ENCODE measurements at regions not wholly inside any gene's neighbourhood (a gene's known extent, or its start where the extent isn't known, plus 50 kb on each side); places are given as distances from the start of the nearest gene placed in this dataset.
A peak's percentile ranks its signal among the peaks of the same experiment; 100 is the strongest.

DNA sequence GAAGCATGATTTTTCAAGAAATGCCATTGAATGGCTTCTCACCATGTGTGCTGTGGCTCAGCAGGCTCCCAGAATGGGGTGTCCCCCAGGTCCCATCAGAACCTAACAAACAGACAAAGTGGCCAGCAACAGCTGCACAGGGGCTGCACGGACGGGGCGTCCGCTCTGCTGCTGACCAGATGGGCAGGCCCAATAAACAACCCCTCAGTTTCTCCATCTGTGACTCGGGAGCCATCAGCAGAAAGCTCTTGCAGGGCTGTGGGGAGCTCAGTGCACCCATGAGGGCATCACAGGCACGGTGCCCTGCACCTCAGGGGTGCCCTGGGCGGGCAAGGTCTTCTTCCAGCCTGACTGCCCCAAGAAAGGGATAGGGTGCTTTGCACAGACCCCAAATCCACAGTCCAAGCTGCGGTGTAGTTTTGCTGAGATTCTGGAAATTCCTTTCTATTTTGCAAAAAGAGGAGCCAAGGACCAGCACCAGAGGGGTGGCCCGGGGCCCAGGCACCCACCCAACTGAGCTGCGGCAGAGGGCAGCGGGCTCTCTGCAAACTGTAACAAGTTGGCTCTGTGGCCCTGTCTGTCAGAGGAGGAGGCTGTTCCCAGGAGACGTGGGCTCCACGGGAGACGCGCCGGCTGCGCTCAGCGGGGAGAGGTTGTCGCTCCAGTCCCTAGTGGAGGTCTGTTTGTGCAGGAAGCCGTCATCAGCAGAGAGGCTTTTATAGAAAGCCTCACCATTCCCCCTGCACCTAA, 138.7 kb upstream of the PPP1R26 start:
- Mint-ChIP-seq H3K27ac (ENCODE audit: unreplicated experiment) (no peak overlapping the region), H3K36me3 (ENCODE audit: low read depth) (no peaks in the 10 kb centered on the region), H3K4me1 (ENCODE audit: low read depth) (no peaks in the 10 kb centered on the region), H3K4me3 (ENCODE audit: unreplicated experiment) (no peak overlapping the region), H3K9me3 (ENCODE audit: low read depth) (no peaks in the 10 kb centered on the region), H3K27me3 (ENCODE audit: low read depth) (peaks cover 44% of the 10 kb centered on the region)
- TF ChIP-seq CTCF (IDR thresholded peaks at IDR 0.05), result no peak
- DNase-seq (ENCODE audit: low spot score), result no peak

- peaks cover 48% of the 10 kb centered on the region for H3K27me3 Mint-ChIP-seq (ENCODE audit: low read depth)
- peak; percentile 62 for DNase-seq (ENCODE audit: low spot score)
- no peaks in the 10 kb centered on the region for H3K4me1 Mint-ChIP-seq (ENCODE audit: low read depth)
- TF ChIP-seq CTCF (IDR thresholded peaks at IDR 0.05), result no peak
- H3K9me3 Mint-ChIP-seq (ENCODE audit: low read depth), result no peaks in the 10 kb centered on the region
- H3K4me3 Mint-ChIP-seq (ENCODE audit: unreplicated experiment), result no peak overlapping the region
- H3K36me3 Mint-ChIP-seq (ENCODE audit: low read depth), result no peaks in the 10 kb centered on the region
- H3K27ac Mint-ChIP-seq (ENCODE audit: unreplicated experiment), result no peak overlapping the region
These were observed 137.9 kb upstream of the PPP1R26 start for GRCh38 chr9:135341612-135342169.

DNA sequence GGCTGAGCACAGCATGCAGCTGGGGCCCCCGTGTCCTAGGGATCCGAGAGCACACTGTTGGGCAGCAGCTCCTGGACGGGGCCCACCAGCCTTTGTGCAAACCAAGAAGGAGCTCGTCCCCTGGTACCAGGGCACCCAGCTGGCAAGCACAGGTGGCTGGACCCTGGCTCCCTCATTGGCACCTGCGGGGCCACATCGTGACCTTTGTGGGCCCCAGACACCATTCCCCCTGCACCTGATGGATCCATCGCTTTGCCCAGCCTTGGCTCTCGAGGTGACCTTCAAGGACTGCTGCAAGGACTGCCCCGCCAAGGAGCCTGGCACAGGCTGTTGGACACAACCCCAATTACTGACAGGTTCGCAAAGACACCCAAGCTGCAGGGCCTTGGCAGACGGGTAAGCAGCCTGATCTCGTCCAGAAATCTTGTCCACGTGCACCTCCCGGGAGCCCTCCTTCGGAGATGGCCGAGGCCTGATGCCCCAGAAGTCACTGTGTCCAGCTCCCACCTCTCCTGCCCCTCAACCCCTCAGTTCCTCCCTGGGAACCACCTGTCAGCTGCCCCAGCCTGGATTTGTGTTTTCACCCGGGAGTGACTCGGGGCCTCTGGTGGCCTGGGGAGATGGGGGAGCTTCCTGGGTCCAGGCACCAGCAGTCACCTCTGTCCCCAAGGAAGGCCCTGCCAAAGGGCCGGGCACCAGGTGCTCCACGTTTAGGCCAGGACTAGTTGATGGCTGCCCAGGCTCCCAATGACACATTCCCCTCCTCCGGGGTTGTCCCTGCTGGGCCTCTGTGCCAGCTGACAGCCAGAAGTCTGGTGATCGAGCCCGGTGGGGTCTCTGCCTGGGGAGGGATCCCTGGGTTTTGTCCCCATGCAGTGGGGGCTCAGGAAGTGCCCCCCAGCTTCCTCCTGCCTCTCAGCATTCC, 137.1 kb upstream of the PPP1R26 start:
- H3K9me3 Mint-ChIP-seq (ENCODE audit: low read depth), result no peaks in the 10 kb centered on the region
- DNase-seq (ENCODE audit: low spot score), result no peak
- H3K4me1 Mint-ChIP-seq (ENCODE audit: low read depth), result no peaks in the 10 kb centered on the region
- TF ChIP-seq CTCF (IDR thresholded peaks at IDR 0.05), result no peak
- H3K36me3 Mint-ChIP-seq (ENCODE audit: low read depth), result no peaks in the 10 kb centered on the region
- H3K27me3 Mint-ChIP-seq (ENCODE audit: low read depth), result peaks cover 46% of the 10 kb centered on the region
- no peak overlapping the region for H3K27ac Mint-ChIP-seq (ENCODE audit: unreplicated experiment)
- no peak overlapping the region for H3K4me3 Mint-ChIP-seq (ENCODE audit: unreplicated experiment)

DNA sequence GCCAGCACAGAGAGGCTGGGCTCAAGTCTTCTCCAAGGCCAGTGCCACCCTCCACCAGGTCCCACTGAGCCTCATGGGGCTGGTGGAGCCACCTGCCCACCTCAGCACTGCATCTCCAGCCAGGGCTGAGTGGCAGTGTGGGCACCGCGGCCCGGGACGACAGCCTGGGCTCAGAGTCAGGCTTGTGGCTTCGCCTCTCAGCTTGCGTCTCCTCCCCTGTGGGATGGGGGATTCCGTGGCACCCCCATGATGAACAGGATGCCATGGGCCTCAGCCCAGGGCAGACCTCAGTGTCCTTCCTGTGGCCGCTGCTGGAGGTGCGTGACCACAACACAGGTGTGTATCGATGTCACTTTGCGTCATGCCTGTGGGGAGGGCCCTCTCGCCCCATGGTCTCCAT, 136.4 kb upstream of the PPP1R26 start:
- TF ChIP-seq CTCF (IDR thresholded peaks at IDR 0.05), result no peak
- H3K4me3 Mint-ChIP-seq (ENCODE audit: unreplicated experiment), result no peak overlapping the region
- H3K27ac Mint-ChIP-seq (ENCODE audit: unreplicated experiment), result no peak overlapping the region
- DNase-seq (ENCODE audit: low spot score), result peak; percentile 75
- H3K27me3 Mint-ChIP-seq (ENCODE audit: low read depth), result peaks cover 50% of the 10 kb centered on the region
- H3K36me3 Mint-ChIP-seq (ENCODE audit: low read depth), result no peaks in the 10 kb centered on the region
- no peaks in the 10 kb centered on the region for H3K9me3 Mint-ChIP-seq (ENCODE audit: low read depth)
- no peaks in the 10 kb centered on the region for H3K4me1 Mint-ChIP-seq (ENCODE audit: low read depth)

GRCh38 chr9:135343837-135344522, 135.6 kb upstream of the PPP1R26 start:
- no peaks in the 10 kb centered on the region for H3K9me3 Mint-ChIP-seq (ENCODE audit: low read depth)
- peak; percentile 94 for TF ChIP-seq CTCF (IDR thresholded peaks at IDR 0.05)
- no peak overlapping the region for H3K27ac Mint-ChIP-seq (ENCODE audit: unreplicated experiment)
- no peaks in the 10 kb centered on the region for H3K4me1 Mint-ChIP-seq (ENCODE audit: low read depth)
- no peak overlapping the region for H3K4me3 Mint-ChIP-seq (ENCODE audit: unreplicated experiment)
- H3K36me3 Mint-ChIP-seq (ENCODE audit: low read depth), result no peaks in the 10 kb centered on the region
- H3K27me3 Mint-ChIP-seq (ENCODE audit: low read depth), result peaks cover 46% of the 10 kb centered on the region
- DNase-seq (ENCODE audit: low spot score), result peak; percentile 88
